ENCODE measurements at regions not wholly inside any gene's neighbourhood (a gene's known extent, or its start where the extent isn't known, plus 50 kb on each side); places are given as distances from the start of the nearest gene placed in this dataset.

GRCh38 chr13:34842466-34842865, 99.6 kb upstream of the NBEA start:
- TF ChIP-seq CTCF (conservative IDR thresholded peaks at IDR 0.05; ENCODE audit: low read depth, low read length) (no peak), POLR2A (IDR thresholded peaks at IDR 0.05; ENCODE audit: low read depth, low read length) (no peak), MAFK (IDR thresholded peaks at IDR 0.05; ENCODE audit: low read depth, low read length) (no peak), MXI1 (IDR thresholded peaks at IDR 0.05; ENCODE audit: borderline replicate concordance, low read depth, low read length) (no peak), CEBPB (IDR thresholded peaks at IDR 0.05; ENCODE audit: low read depth, low read length) (no peak), RCOR1 (IDR thresholded peaks at IDR 0.05; ENCODE audit: insufficient replicate concordance, low read length) (no peak), RAD21 (IDR thresholded peaks at IDR 0.05; ENCODE audit: low read length) (no peak), BHLHE40 (IDR thresholded peaks at IDR 0.05; ENCODE audit: low read depth, low read length) (no peak), SMC3 (IDR thresholded peaks at IDR 0.05; ENCODE audit: low read depth, low read length) (no peak)

Data from IMR-90 (cell line).